GM12865 (cell line): ENCODE measurements at regions not wholly inside any gene's neighbourhood (a gene's known extent, or its start where the extent isn't known, plus 50 kb on each side); places are given as distances from the start of the nearest gene placed in this dataset.
A peak's percentile ranks its signal among the peaks of the same experiment; 100 is the strongest.

ENCODE experiments used
- DNase-seq: peaks from one replicate; pipeline ENCODE4 v3.0.0; 2010; ENCODE audit warnings: low read depth
- H3K4me3 ChIP-seq: 2 replicates; pipeline ENCODE4 v1.5.1; 2011; ENCODE audit warnings: mild to moderate bottlenecking, low read depth, low read length, control low read depth
- CTCF ChIP-seq: IDR thresholded peaks from 2 replicates; pipeline ENCODE4 v1.5.1; 2011; ENCODE audit warnings: low read length, control low read depth, low read depth, inconsistent platforms; ENCODE audit not compliant: insufficient read depth; ENCODE audit errors: missing control alignments

- no peak for TF ChIP-seq CTCF
- H3K4me3 ChIP-seq: no peak overlapping the region
- DNase-seq: no peak
Measured at GRCh38 chr13:47572375-47572774, 428.7 kb downstream of the SUCLA2 start.

- no peak overlapping the region for H3K4me3 ChIP-seq
- no peak for DNase-seq
- TF ChIP-seq CTCF: no peak
Measured at GRCh38 chr13:47564041-47564440, 437.0 kb downstream of the SUCLA2 start.

- TF ChIP-seq CTCF: no peak
- no peak overlapping the region for H3K4me3 ChIP-seq
- no peak for DNase-seq
Measured at GRCh38 chr13:47556703-47557102, 444.4 kb downstream of the SUCLA2 start.

GRCh38 chr13:47555235-47555634 is 445.8 kb downstream of the SUCLA2 start:
- no peak overlapping the region for H3K4me3 ChIP-seq
- no peak for TF ChIP-seq CTCF
- DNase-seq: peak; percentile 12

GRCh38 chr13:47553329-47553977 is 447.6 kb downstream of the SUCLA2 start:
- DNase-seq: no peak
- TF ChIP-seq CTCF: no peak
- H3K4me3 ChIP-seq: no peak overlapping the region

GRCh38 chr13:47549219-47549752 is 451.8 kb downstream of the SUCLA2 start:
- no peak for DNase-seq
- no peak for TF ChIP-seq CTCF
- no peak overlapping the region for H3K4me3 ChIP-seq

- no peak for DNase-seq
- TF ChIP-seq CTCF: no peak
- no peak overlapping the region for H3K4me3 ChIP-seq
Measured at GRCh38 chr13:47548294-47548840, 452.7 kb downstream of the SUCLA2 start.
